Erythroblast (primary cell): ENCODE measurements at regions not wholly inside any gene's neighbourhood (a gene's known extent, or its start where the extent isn't known, plus 50 kb on each side); places are given as distances from the start of the nearest gene placed in this dataset.

Experiments used
- GATA1 ChIP-seq: IDR thresholded peaks from 2 replicates; pipeline ENCODE4 v1.6.1; 2011; ENCODE audit warnings: low read depth, mild to moderate bottlenecking, control low read depth, low read length, moderate library complexity
- POLR2A ChIP-seq: IDR thresholded peaks from 2 replicates; pipeline ENCODE4 v1.6.1; 2011; ENCODE audit warnings: mild to moderate bottlenecking, low read length

DNA sequence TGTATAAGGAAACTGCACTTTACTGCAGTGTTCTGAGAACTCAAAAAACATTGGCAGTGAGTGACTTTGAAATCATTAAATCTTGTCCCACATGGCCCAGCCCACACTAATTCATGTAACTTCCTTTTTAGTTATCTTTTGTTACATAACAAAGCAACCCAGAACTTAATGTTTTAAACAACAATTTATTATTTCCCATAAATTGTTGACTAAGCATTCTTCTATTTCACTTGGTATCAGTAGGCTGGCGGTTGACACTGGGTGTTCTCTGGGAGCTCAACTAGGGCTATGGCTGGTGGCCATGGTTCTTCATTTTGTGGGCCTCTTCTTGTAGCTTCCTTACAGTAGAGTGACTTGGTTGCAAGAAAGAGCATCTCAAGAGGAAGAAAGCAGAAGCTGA, 278.4 kb downstream of the RASEF start:
- no peak for TF ChIP-seq POLR2A
- no peak for TF ChIP-seq GATA1
